AG04450 (cell line): ENCODE measurements at regions not wholly inside any gene's neighbourhood (a gene's known extent, or its start where the extent isn't known, plus 50 kb on each side); places are given as distances from the start of the nearest gene placed in this dataset.

ENCODE experiments used
- CTCF ChIA-PET: fragments of 300-600, 350-600 bp; formaldehyde crosslinking; extraction: SDS; loops from one replicate; lab custom pipeline; 2022; ENCODE audit warnings: antibody characterized with exemption, inconsistent platforms; lab: Charles Lee
- POLR2A ChIA-PET: fragments of 350-600 bp; formaldehyde crosslinking; extraction: SDS; loops from one replicate; lab custom pipeline; 2021; ENCODE audit warnings: antibody characterized with exemption, inconsistent platforms; lab: Yijun Ruan, JAX
- DNase-seq: peaks from one replicate; pipeline ENCODE4 v3.0.0-alpha.2; 2011; ENCODE audit warnings: low read depth, low spot score
- H3K27ac ChIP-seq: one replicate; pipeline ENCODE4 v1.5.1; 2012; ENCODE audit warnings: low read depth, low read length, control low read depth
- H3K27me3 ChIP-seq: one replicate; pipeline ENCODE4 v1.6.0; 2012; ENCODE audit warnings: low read length; ENCODE audit not compliant: control insufficient read depth, insufficient read depth
- H3K4me3 ChIP-seq: 2 replicates; pipeline ENCODE4 v1.5.1; 2011; ENCODE audit warnings: mild to moderate bottlenecking, low read depth, low read length, control low read depth
- H3K9me3 ChIP-seq: 2 replicates; pipeline ENCODE4 v1.5.1; 2012; ENCODE audit warnings: low read length; ENCODE audit not compliant: control insufficient read depth, insufficient read depth
- CTCF ChIP-seq: IDR thresholded peaks from 2 replicates; pipeline ENCODE4 v1.5.1; 2011; ENCODE audit warnings: low read depth, low read length, control low read depth, inconsistent platforms

GRCh38 chr13:105112561-105112960 is 1422.9 kb downstream of the EFNB2 start:
- CTCF ChIA-PET = no interaction called here
- no peak for TF ChIP-seq CTCF
- no peak for DNase-seq
- no peaks in the 10 kb centered on the region for H3K27me3 ChIP-seq
- H3K9me3 ChIP-seq = no peaks in the 10 kb centered on the region
- H3K4me3 ChIP-seq = no peak overlapping the region
- POLR2A ChIA-PET = no interaction called here
- H3K27ac ChIP-seq = no peak overlapping the region

- POLR2A ChIA-PET = no interaction called here
- DNase-seq = no peak
Measured at GRCh38 chr13:105107781-105108180, 1427.7 kb downstream of the EFNB2 start.

GRCh38 chr13:105105471-105105870 is 1430.0 kb downstream of the EFNB2 start:
- ChIA-PET POLR2A (interaction anchor here (0.6 kb wide), 1 partner anchor 79 kb away, joined by 3 read pairs; no protein-coding TSS in a partner anchor), CTCF (no interaction called here)
- DNase-seq = no peak
- no peak for TF ChIP-seq CTCF
- no peaks in the 10 kb centered on the region for H3K9me3 ChIP-seq
- no peaks in the 10 kb centered on the region for H3K27me3 ChIP-seq
- no peak overlapping the region for H3K4me3 ChIP-seq
- no peak overlapping the region for H3K27ac ChIP-seq

More at GRCh38 chr13:105107781-105108180, 1427.7 kb downstream of the EFNB2 start:
- Histone ChIP-seq H3K27me3 (no peaks in the 10 kb centered on the region), H3K9me3 (no peaks in the 10 kb centered on the region), H3K4me3 (no peak overlapping the region), H3K27ac (no peak overlapping the region)
- CTCF ChIA-PET = no interaction called here
- TF ChIP-seq CTCF = no peak

GRCh38 chr13:105097521-105097920 is 1437.9 kb downstream of the EFNB2 start:
- no peaks in the 10 kb centered on the region for H3K9me3 ChIP-seq
- DNase-seq = no peak
- no peak for TF ChIP-seq CTCF
- H3K27me3 ChIP-seq = no peaks in the 10 kb centered on the region
- ChIA-PET POLR2A (no interaction called here), CTCF (interaction anchor here (0.6 kb wide), 1 partner anchor 434 kb away, joined by 3 read pairs; no protein-coding TSS in a partner anchor)
- no peak overlapping the region for H3K27ac ChIP-seq
- no peak overlapping the region for H3K4me3 ChIP-seq

GRCh38 chr13:105089858-105090643 is 1445.4 kb downstream of the EFNB2 start:
- Histone ChIP-seq H3K4me3 (no peak overlapping the region), H3K27me3 (no peaks in the 10 kb centered on the region), H3K9me3 (no peaks in the 10 kb centered on the region), H3K27ac (no peak overlapping the region)
- no peak for DNase-seq
- POLR2A ChIA-PET = no interaction called here
- CTCF ChIA-PET = no interaction called here
- no peak for TF ChIP-seq CTCF
